RKO (cell line): ENCODE measurements at regions not wholly inside any gene's neighbourhood (a gene's known extent, or its start where the extent isn't known, plus 50 kb on each side); places are given as distances from the start of the nearest gene placed in this dataset.

Experiments
- DNase-seq: peaks from one replicate; pipeline ENCODE4 v3.0.0-alpha.2; 2016; ENCODE audit warnings: low spot score

DNA sequence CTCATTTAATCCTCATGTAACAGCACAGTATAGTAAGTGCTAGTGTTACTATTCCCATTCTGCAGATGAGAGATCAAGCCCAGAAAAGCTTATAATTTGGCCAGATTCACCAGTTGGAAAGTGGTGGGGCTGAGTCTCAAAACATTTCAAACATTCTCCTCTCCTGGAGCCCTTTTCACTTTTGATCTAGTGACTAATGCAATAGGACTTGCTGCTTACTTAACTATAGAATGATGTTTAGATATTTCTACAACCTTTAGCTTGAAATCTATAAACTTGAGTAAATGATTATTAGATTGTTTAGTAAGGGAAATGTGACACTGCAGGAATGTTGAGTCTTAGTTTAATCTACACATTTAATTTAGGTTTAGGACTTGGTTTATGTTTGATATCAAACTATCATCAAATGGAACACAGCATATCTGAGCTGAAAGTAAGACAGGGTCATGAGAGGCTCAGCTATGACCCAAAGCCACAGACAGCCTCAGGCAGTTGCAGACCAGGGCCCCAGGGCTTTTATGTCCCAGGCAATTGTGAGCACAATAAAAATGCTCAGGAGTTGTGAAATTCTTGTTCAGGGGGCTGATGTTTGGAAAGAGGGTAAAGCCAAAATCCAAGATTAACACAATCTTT is 199.5 kb upstream of the HS3ST1 start:
- DNase-seq, result no peak

DNA sequence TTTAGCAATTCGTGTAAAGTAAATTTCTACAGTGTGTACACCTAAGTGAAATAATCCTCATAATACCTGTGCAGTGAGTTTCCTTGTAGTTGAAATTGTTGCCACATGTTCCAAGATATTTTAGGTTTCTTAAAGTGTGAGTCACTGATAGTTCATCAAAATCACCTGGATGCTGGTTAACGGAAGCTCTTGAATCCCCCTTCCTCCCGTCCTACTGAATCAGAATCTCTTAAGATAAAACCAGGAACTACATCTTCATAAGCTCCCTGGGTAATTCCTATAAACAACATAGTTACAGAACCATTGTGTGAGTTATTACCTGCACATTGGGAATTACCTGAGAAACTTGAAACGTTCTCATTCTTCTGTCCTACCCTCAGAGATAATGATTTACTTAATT is 197.4 kb upstream of the HS3ST1 start:
- no peak for DNase-seq

DNA sequence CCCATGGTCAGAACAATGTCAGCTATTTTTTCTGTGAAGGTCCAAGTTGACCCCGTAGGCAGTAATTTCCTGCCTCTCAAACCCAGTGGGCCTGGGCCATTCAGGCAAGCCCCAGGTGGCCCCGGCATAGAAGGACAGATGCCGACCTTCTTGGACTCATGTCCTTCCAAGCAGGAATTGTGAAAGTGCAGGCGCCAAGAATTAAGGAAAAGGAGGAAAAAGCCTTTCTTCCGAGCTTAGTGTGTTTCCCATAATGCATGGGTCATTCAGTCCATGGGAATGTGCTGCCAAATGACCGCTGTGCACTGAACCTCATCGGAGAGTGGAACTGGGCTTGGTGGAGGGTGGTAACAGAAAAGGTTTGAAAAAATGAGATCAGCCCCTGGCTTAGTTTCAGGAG is 196.5 kb upstream of the HS3ST1 start:
- no peak for DNase-seq

DNA sequence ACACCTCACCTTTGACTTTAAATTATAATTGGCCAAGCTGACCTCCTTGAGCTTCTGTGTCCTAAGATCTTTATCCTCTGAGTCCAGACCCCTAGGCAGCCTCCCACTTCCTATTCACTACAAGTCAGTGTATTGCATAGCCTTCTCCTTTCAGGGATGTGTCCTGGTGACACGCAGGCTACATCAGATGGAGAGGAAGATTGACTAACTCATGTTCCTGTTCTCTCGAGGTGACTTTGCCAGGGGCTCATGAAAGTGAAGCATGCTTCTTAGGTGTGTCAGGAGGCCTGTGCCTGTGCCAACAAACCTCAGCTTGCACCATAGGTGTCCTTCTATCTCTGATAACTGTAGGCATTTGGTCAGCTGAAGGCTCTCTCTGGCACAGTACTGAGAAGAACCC is 195.7 kb upstream of the HS3ST1 start:
- no peak for DNase-seq

- DNase-seq, result no peak
Measured at GRCh38 chr4:11623726-11624037, 195.0 kb upstream of the HS3ST1 start.

- DNase-seq, result no peak
Measured at GRCh38 chr4:11622961-11623725, 194.4 kb upstream of the HS3ST1 start.

- no peak for DNase-seq
Measured at GRCh38 chr4:11620861-11621260, 192.2 kb upstream of the HS3ST1 start.

- DNase-seq, result no peak
Measured at GRCh38 chr4:11618666-11619282, 190.1 kb upstream of the HS3ST1 start.

DNA sequence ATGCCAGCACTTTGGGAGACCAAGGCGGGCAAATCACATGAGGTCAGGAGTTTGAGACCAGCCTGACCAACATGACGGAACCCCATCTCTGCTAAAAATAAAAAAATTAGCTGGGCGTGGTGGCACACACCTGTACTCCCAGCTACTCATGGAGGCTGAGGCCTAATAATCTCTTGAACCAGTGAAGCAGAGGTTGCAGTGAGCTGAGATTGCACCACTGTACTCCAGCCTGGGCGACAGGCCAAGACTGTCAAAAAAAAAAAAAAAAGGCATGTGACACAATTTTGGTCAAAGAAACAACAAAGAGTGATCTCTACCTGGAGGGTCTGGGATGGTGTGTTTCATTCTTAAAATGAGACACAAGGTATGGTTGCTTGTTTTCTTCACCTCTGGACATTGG is 188.2 kb upstream of the HS3ST1 start:
- no peak for DNase-seq

GRCh38 chr4:11615601-11616000 is 186.9 kb upstream of the HS3ST1 start:
- DNase-seq, result no peak

- DNase-seq, result no peak
Measured at GRCh38 chr4:11614426-11614825, 185.7 kb upstream of the HS3ST1 start.

- DNase-seq, result no peak
Measured at GRCh38 chr4:11611868-11612267, 183.2 kb upstream of the HS3ST1 start.

- no peak for DNase-seq
Measured at GRCh38 chr4:11609751-11610150, 181.1 kb upstream of the HS3ST1 start.

GRCh38 chr4:11608992-11609391 is 180.3 kb upstream of the HS3ST1 start:
- DNase-seq, result no peak

DNA sequence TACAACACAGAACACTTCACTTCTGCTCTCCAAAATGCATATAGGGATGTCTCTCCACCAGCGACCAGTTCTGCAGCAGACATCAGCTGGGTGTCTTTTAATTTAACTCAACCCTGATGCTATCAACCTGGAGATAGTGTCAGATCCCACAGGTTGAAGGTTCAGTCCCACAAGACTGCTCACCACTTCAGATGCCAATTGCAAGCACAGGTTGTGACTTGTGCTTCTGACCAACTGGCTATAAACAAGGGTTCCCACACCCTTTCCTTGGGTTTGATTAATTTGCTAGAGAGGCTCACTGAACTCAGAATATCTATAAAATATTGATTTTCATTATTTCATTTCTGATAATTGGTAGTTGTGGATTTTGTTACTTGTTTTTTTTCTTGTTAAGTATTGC is 177.4 kb upstream of the HS3ST1 start:
- DNase-seq, result no peak

DNA sequence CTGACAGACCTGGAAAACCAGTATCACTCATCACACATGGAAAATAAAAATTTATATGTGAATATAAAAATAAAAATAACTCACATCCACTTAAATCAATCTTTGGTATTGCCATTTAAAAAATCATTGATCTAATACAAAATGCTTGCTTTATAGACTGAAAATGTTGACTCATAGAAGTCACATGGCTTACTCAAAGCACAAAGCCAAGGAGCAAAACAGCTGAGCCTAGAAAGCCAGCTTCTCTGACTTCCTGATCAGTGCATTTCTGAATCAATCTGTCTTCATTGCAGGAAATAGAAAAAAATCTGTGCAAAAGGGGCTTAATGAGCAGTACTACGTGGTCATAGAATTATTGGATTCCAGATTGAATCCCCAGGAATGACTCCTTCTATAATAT is 176.9 kb upstream of the HS3ST1 start:
- DNase-seq, result no peak

DNA sequence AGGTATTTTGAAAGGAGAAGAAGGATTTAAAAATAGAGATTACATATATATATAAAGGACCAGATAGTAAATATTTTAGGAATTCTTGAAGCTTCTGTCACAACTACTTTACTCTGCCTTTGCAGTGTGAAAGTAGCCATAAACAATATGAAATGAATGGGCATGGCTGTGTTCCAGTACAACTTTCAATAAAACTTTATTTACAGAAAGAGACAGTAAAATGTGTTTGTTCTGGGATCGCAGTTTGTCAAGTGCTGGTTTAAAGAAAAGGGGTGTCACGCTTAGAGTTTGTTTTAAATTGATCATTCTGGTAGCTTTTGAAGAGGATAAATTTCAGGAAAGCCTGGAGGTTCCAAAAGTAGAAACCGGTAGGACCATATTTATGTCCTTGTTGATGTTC is 176.1 kb upstream of the HS3ST1 start:
- no peak for DNase-seq

DNA sequence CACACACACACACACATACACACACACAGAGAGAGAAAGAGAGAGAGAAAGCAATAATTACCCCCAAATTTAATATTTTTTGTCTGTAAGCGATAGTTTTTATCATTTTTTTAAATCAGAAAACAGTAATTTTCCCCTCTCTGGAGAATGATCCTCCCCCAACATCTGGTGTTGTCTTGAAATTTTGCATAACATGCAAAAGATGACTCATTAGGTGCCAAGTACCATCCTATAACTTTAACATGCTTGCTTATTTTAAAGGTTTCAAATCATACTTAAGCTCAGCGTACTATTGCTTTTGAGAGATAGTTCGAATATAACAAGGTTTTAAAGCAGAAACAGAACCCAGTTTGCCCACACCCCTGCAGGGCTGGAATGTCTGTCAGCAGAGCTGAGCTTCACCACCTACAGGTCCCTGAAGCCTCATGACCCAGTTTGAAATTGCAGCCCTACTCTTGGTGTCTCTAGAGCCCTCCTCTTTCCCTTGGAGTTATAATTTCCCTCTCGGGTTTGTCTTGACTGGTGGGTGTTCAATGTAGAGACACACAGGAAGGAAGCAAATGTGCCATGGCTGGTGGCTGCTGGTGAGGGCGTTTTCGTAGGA is 175.0 kb upstream of the HS3ST1 start:
- DNase-seq, result no peak

- no peak for DNase-seq
Measured at GRCh38 chr4:11602606-11603340, 174.1 kb upstream of the HS3ST1 start.

DNA sequence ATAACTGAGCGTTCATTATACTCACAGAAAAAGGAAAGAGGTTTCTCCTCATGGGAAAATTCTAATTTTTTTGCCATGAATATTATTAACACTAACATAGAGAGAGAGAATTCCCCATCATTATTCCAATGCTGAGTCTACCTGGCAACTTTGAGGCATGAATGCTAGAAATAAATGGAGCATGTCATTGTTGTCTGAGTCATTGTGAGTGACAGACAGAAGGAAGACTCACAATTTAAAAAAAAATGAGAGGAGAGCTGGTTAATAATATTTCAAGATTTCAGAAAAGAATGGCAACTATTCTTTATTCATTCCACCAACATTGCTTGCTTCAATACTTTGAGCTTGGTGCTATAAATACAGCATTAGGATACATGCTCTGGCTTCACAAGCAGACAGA is 170.4 kb upstream of the HS3ST1 start:
- no peak for DNase-seq

- no peak for DNase-seq
Measured at GRCh38 chr4:11598591-11598990, 169.9 kb upstream of the HS3ST1 start.

DNA sequence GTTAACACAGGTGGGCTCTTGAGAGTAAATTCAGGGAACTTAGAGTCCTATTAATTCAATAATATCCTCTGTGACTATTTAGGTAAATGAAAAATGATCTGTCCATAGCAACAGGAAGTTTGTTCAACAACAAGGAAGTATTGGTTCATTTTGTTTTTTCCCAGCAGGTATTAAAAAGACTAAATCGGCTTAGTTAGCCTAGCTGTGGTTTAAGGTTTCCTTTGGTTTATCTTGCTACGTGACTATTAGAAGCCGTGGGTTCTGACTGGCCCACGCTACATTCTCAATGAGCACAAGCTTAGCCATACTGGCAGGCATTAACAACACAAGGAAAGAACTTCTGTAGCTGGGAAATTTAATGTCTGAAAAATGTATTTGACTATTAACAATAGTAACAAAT is 168.8 kb upstream of the HS3ST1 start:
- no peak for DNase-seq

- no peak for DNase-seq
Measured at GRCh38 chr4:11596989-11597388, 168.3 kb upstream of the HS3ST1 start.
